PC-3 (cell line): ENCODE measurements at regions not wholly inside any gene's neighbourhood (a gene's known extent, or its start where the extent isn't known, plus 50 kb on each side); places are given as distances from the start of the nearest gene placed in this dataset.

Experiments
- ATAC-seq: fragments of 200-7000 bp; cut with Tn5 transposase; 2 replicates; pipeline ENCODE4 v1.9.1; 2020; ENCODE audit warnings: mild to moderate bottlenecking, moderate library complexity
- BruUV-seq: library from RNA; stranded (reverse); fragments of 400-500 nt; replicated peaks from 2 replicates; lab custom pipeline; 2021; lab: Mats Ljungman, UMichigan
- CTCF ChIA-PET: fragments of 300-600 bp; sonication (Branson Sonifier 250); formaldehyde crosslinking; loops from one replicate; lab custom pipeline; 2022; ENCODE audit warnings: antibody characterized with exemption; lab: Charles Lee
- POLR2A ChIA-PET: fragments of 300-600 bp; sonication (Branson Sonifier 250); formaldehyde crosslinking; loops from one replicate; lab custom pipeline; 2022; ENCODE audit warnings: antibody characterized with exemption; ENCODE audit not compliant: unreplicated experiment; lab: Charles Lee
- DNase-seq: peaks from one replicate; pipeline ENCODE4 v3.0.0-alpha.2; 2015
- H2AFZ ChIP-seq: fragments of 300-600 bp; sonication (generic); 2 replicates; pipeline ENCODE4 v1.6.0; 2016; ENCODE audit warnings: antibody characterized with exemption, low read length
- H3F3A ChIP-seq: fragments of 300-600 bp; sonication (generic); one replicate; pipeline ENCODE4 v1.6.0; 2017; ENCODE audit warnings: antibody characterized with exemption, low read length, control low read depth, mild to moderate bottlenecking; ENCODE audit not compliant: unreplicated experiment
- H3K27ac ChIP-seq: fragments of 300-600 bp; sonication (generic); 2 replicates; pipeline ENCODE4 v1.5.1; 2016; ENCODE audit warnings: mild to moderate bottlenecking, low read length
- H3K27me3 ChIP-seq: fragments of 300-600 bp; sonication (generic); 2 replicates; pipeline ENCODE4 v1.6.1; 2016; ENCODE audit warnings: low read length, mixed read lengths
- H3K36me3 ChIP-seq: fragments of 300-600 bp; sonication (generic); 2 replicates; pipeline ENCODE4 v1.6.1; 2016; ENCODE audit warnings: low read depth, mixed run types, low read length, mixed read lengths
- H3K4me1 ChIP-seq: fragments of 300-600 bp; sonication (generic); 2 replicates; pipeline ENCODE4 v1.5.1; 2016; ENCODE audit warnings: low read length; ENCODE audit not compliant: insufficient read depth
- H3K4me2 ChIP-seq: fragments of 300-600 bp; sonication (generic); 2 replicates; pipeline ENCODE4 v1.6.0; 2016; ENCODE audit warnings: low read length
- H3K4me3 ChIP-seq: fragments of 300-600 bp; sonication (generic); 2 replicates; pipeline ENCODE4 v1.5.1; 2016; ENCODE audit warnings: mild to moderate bottlenecking, low read length, mixed read lengths
- H3K79me2 ChIP-seq: fragments of 300-600 bp; sonication (generic); 2 replicates; pipeline ENCODE4 v1.6.1; 2017; ENCODE audit warnings: low read length, mixed read lengths
- H3K9ac ChIP-seq: fragments of 300-600 bp; sonication (generic); 2 replicates; pipeline ENCODE4 v1.6.0; 2016; ENCODE audit warnings: mild to moderate bottlenecking, low read length
- H3K9me2 ChIP-seq: fragments of 300-600 bp; sonication (generic); replicated peaks from 2 replicates; pipeline ENCODE4 v1.6.1; 2016; ENCODE audit warnings: mixed run types, low read length, mixed read lengths
- H3K9me3 ChIP-seq: fragments of 300-600 bp; sonication (generic); 2 replicates; pipeline ENCODE4 v1.6.1; 2016; ENCODE audit warnings: low read length, mixed read lengths
- H4K20me1 ChIP-seq: fragments of 300-600 bp; sonication (generic); 2 replicates; pipeline ENCODE4 v1.6.1; 2016; ENCODE audit warnings: low read length, mixed read lengths
- CTCF ChIP-seq: fragments of 300-600 bp; sonication (generic); conservative IDR thresholded peaks from 2 replicates; pipeline ENCODE4 v1.5.1; 2017; ENCODE audit warnings: antibody characterized with exemption, low read depth, mild to moderate bottlenecking, low read length
- EZH2 ChIP-seq: fragments of 300-600 bp; sonication (generic); IDR thresholded peaks from one replicate; pipeline ENCODE4 v1.6.1; 2017; ENCODE audit warnings: antibody characterized with exemption, mild to moderate bottlenecking, low read length; ENCODE audit not compliant: unreplicated experiment
- EZH2phosphoT487 ChIP-seq: fragments of 300-600 bp; sonication (generic); IDR thresholded peaks from 2 replicates; pipeline ENCODE4 v1.6.1; 2018; ENCODE audit warnings: mild to moderate bottlenecking, antibody characterized with exemption, low read length, borderline replicate concordance
- intact Hi-C: fragments of 100-400 bp; cut with micrococcal nuclease; formaldehyde crosslinking; loops from 2 replicates; pipeline ENCODE4 v1.9.0; 2023

GRCh38 chr16:85367485-85367884 lies 245.6 kb upstream of the GSE1 start:
- no peaks in the 10 kb centered on the region for H3K79me2 ChIP-seq
- DNase-seq: no peak
- H3K4me3 ChIP-seq: no peak overlapping the region
- H4K20me1 ChIP-seq: no peaks in the 10 kb centered on the region
- H2AFZ ChIP-seq: no peak overlapping the region
- no peaks in the 10 kb centered on the region for H3K9me2 ChIP-seq
- intact Hi-C loops: no loop called here
- ChIA-PET CTCF (no interaction called here), POLR2A (no interaction called here)
- no peaks in the 10 kb centered on the region for H3K36me3 ChIP-seq
- no peaks in the 10 kb centered on the region for H3K9me3 ChIP-seq
- no peak for ATAC-seq
- no peaks in the 10 kb centered on the region for H3K27me3 ChIP-seq
- H3K27ac ChIP-seq: no peak overlapping the region
- no peaks in the 10 kb centered on the region for H3F3A ChIP-seq
- H3K4me2 ChIP-seq: no peak overlapping the region
- no peak overlapping the region for H3K9ac ChIP-seq
- TF ChIP-seq EZH2: no peak
- no peak for TF ChIP-seq CTCF
- no peak for TF ChIP-seq EZH2phosphoT487
- peaks cover 2% of the 10 kb centered on the region for H3K4me1 ChIP-seq
- no TSS peak for BruUV-seq

- H2AFZ ChIP-seq: no peak overlapping the region
- H3K9me2 ChIP-seq: no peaks in the 10 kb centered on the region
- no peak overlapping the region for H3K4me2 ChIP-seq
- no peaks in the 10 kb centered on the region for H3F3A ChIP-seq
- no peaks in the 10 kb centered on the region for H4K20me1 ChIP-seq
- CTCF ChIA-PET: no interaction called here
- H3K4me1 ChIP-seq: peaks cover 11% of the 10 kb centered on the region
- intact Hi-C loops: no loop called here
- H3K9me3 ChIP-seq: no peaks in the 10 kb centered on the region
- no peaks in the 10 kb centered on the region for H3K27me3 ChIP-seq
- POLR2A ChIA-PET: no interaction called here
- no peak overlapping the region for H3K27ac ChIP-seq
- H3K4me3 ChIP-seq: no peak overlapping the region
- no peak overlapping the region for H3K9ac ChIP-seq
- no peak for ATAC-seq
- H3K79me2 ChIP-seq: no peaks in the 10 kb centered on the region
- DNase-seq: no peak
- TF ChIP-seq EZH2phosphoT487 (no peak), EZH2 (no peak)
- no TSS peak for BruUV-seq
- no peaks in the 10 kb centered on the region for H3K36me3 ChIP-seq
Observed at GRCh38 chr16:85369060-85369459, 244.1 kb upstream of the GSE1 start.

GRCh38 chr16:85369741-85370528 lies 243.2 kb upstream of the GSE1 start:
- ATAC-seq: peak; percentile 83
- Histone ChIP-seq H3K4me1 (peaks cover 11% of the 10 kb centered on the region), H3K9me3 (no peaks in the 10 kb centered on the region), H3K4me3 (no peak overlapping the region), H3K27me3 (no peaks in the 10 kb centered on the region), H3K27ac (no peak overlapping the region), H3K36me3 (no peaks in the 10 kb centered on the region), H3K9ac (no peak overlapping the region), H2AFZ (no peak overlapping the region), H3K9me2 (no peaks in the 10 kb centered on the region), H4K20me1 (no peaks in the 10 kb centered on the region), H3K4me2 (no peak overlapping the region), H3F3A (no peaks in the 10 kb centered on the region), H3K79me2 (no peaks in the 10 kb centered on the region)
- TF ChIP-seq CTCF (peak; percentile 75), EZH2phosphoT487 (no peak)
- CTCF ChIA-PET: no interaction called here
- peak; percentile 48 for DNase-seq
- intact Hi-C loops: no loop called here
- BruUV-seq: no TSS peak
- POLR2A ChIA-PET: no interaction called here
